ENCODE measurements at regions not wholly inside any gene's neighbourhood (a gene's known extent, or its start where the extent isn't known, plus 50 kb on each side); places are given as distances from the start of the nearest gene placed in this dataset.

- DNase-seq (ENCODE audit: low read depth in 4 of 4, low spot score in 3 of 4), result peak in 3 of 4 donors; percentile 2 to 12 (median 6)
These were observed 677.8 kb downstream of the TSN start for GRCh38 chr2:122433123-122433754.

- DNase-seq (ENCODE audit: low read depth in 4 of 4, low spot score in 3 of 4), result no peak
These were observed 689.6 kb downstream of the TSN start for GRCh38 chr2:122445003-122445402.

GRCh38 chr2:122446761-122447160, 691.3 kb downstream of the TSN start:
- DNase-seq (ENCODE audit: low read depth in 4 of 4, low spot score in 3 of 4), result no peak

- DNase-seq (ENCODE audit: low read depth in 4 of 4, low spot score in 3 of 4), result no peak
These were observed 691.8 kb downstream of the TSN start for GRCh38 chr2:122447237-122447636.

GRCh38 chr2:122451040-122451439, 695.6 kb downstream of the TSN start:
- no peak for DNase-seq (ENCODE audit: low read depth in 4 of 4, low spot score in 3 of 4)

- no peak for DNase-seq (ENCODE audit: low read depth in 4 of 4, low spot score in 3 of 4)
These were observed 696.2 kb downstream of the TSN start for GRCh38 chr2:122451697-122452096.

- DNase-seq (ENCODE audit: low read depth in 4 of 4, low spot score in 3 of 4), result no peak
These were observed 713.7 kb downstream of the TSN start for GRCh38 chr2:122469147-122469546.

- no peak for DNase-seq (ENCODE audit: low read depth in 4 of 4, low spot score in 3 of 4)
These were observed 716.3 kb downstream of the TSN start for GRCh38 chr2:122471753-122472152.

GRCh38 chr2:122478117-122478516, 722.7 kb downstream of the TSN start:
- DNase-seq (ENCODE audit: low read depth in 4 of 4, low spot score in 3 of 4), result no peak

GRCh38 chr2:122478771-122479170, 723.3 kb downstream of the TSN start:
- DNase-seq (ENCODE audit: low read depth in 4 of 4, low spot score in 3 of 4), result no peak

- DNase-seq (ENCODE audit: low read depth in 4 of 4, low spot score in 3 of 4), result no peak
These were observed 725.2 kb downstream of the TSN start for GRCh38 chr2:122480501-122481243.

GRCh38 chr2:122481244-122481622, 725.8 kb downstream of the TSN start:
- DNase-seq (ENCODE audit: low read depth in 4 of 4, low spot score in 3 of 4), result no peak

GRCh38 chr2:122481717-122482116, 726.3 kb downstream of the TSN start:
- DNase-seq (ENCODE audit: low read depth in 4 of 4, low spot score in 3 of 4), result no peak

- DNase-seq (ENCODE audit: low read depth in 4 of 4, low spot score in 3 of 4), result no peak
These were observed 730.6 kb downstream of the TSN start for GRCh38 chr2:122486086-122486485.

- no peak for DNase-seq (ENCODE audit: low read depth in 4 of 4, low spot score in 3 of 4)
These were observed 731.4 kb downstream of the TSN start for GRCh38 chr2:122486705-122487415.

- DNase-seq (ENCODE audit: low read depth in 4 of 4, low spot score in 3 of 4), result no peak
These were observed 735.6 kb downstream of the TSN start for GRCh38 chr2:122491011-122491410.

GRCh38 chr2:122500316-122501105, 745.1 kb downstream of the TSN start:
- no peak for DNase-seq (ENCODE audit: low read depth in 4 of 4, low spot score in 3 of 4)

GRCh38 chr2:122506620-122507019, 751.2 kb downstream of the TSN start:
- DNase-seq (ENCODE audit: low read depth in 4 of 4, low spot score in 3 of 4), result no peak

GRCh38 chr2:122507261-122507660, 751.8 kb downstream of the TSN start:
- DNase-seq (ENCODE audit: low read depth in 4 of 4, low spot score in 3 of 4), result no peak

GRCh38 chr2:122512091-122512490, 756.6 kb downstream of the TSN start:
- no peak for DNase-seq (ENCODE audit: low read depth in 4 of 4, low spot score in 3 of 4)

GRCh38 chr2:122514451-122514996, 759.1 kb downstream of the TSN start:
- DNase-seq (ENCODE audit: low read depth in 4 of 4, low spot score in 3 of 4), result no peak
